ENCODE measurements at regions not wholly inside any gene's neighbourhood (a gene's known extent, or its start where the extent isn't known, plus 50 kb on each side); places are given as distances from the start of the nearest gene placed in this dataset.

DNA sequence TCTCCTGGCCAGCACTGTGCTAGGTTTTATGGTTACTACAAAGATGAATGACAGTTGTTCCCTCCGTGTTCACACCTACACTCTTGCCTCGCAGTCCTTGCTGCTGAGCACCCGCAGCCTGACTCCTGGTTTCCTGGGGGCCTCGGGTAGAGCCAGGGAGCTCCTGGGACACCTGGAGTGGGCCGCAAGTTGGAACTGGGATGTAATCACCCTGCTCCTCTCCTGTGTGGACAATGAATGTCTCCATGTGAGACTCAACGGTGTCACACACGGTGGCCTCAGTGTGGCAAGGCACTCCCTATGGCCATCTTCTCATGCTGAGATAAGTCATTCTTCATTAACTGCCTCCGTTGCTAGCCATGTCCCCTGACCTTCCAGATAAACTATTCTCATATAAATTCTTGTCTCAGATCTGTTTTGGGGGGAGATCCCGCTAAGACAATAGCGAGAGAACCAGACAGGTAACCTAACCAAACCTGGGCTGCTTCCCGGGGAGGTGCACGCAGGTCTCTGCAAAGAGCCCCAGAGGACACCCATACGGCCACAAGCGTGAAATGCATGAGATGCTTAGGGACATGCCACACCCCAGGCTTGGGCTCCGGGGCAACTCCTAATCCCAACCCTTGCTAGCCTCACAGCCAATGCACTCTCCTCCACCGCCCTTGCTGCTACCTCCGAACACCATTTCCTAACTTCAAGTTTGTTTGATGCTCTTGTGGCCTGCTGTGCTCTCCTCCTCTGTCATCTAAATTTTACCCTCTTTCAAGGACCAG lies 87.2 kb upstream of the IRS2 start:
- Histone ChIP-seq H3K9me3 (ENCODE audit: low read depth, low read length) (no peaks in the 10 kb centered on the region), H4K20me1 (ENCODE audit: insufficient read depth, low read length) (no peaks in the 10 kb centered on the region), H3K4me2 (ENCODE audit: insufficient read depth, low read length) (no peak overlapping the region), H3K4me1 (ENCODE audit: insufficient read depth, low read length) (peaks cover 4% of the 10 kb centered on the region), H3K27ac (ENCODE audit: low read depth, low read length) (no peak overlapping the region), H3K27me3 (ENCODE audit: insufficient read depth, low read length) (no peaks in the 10 kb centered on the region), H3K79me2 (ENCODE audit: insufficient read depth, low read length) (no peaks in the 10 kb centered on the region), H3K36me3 (ENCODE audit: insufficient read depth, low read length) (no peaks in the 10 kb centered on the region), H2AFZ (ENCODE audit: low read length) (no peak overlapping the region), H3K4me3 (ENCODE audit: insufficient read depth, low read length) (no peak overlapping the region)
- DNase-seq (ENCODE audit: insufficient read length, low spot score, missing footprints) = no peak
- TF ChIP-seq, protein P1, sequence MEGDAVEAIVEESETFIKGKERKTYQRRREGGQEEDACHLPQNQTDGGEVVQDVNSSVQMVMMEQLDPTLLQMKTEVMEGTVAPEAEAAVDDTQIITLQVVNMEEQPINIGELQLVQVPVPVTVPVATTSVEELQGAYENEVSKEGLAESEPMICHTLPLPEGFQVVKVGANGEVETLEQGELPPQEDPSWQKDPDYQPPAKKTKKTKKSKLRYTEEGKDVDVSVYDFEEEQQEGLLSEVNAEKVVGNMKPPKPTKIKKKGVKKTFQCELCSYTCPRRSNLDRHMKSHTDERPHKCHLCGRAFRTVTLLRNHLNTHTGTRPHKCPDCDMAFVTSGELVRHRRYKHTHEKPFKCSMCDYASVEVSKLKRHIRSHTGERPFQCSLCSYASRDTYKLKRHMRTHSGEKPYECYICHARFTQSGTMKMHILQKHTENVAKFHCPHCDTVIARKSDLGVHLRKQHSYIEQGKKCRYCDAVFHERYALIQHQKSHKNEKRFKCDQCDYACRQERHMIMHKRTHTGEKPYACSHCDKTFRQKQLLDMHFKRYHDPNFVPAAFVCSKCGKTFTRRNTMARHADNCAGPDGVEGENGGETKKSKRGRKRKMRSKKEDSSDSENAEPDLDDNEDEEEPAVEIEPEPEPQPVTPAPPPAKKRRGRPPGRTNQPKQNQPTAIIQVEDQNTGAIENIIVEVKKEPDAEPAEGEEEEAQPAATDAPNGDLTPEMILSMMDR (IDR thresholded peaks at IDR 0.05; ENCODE audit: extremely low read depth, low read depth, low read length) = no peak

DNA sequence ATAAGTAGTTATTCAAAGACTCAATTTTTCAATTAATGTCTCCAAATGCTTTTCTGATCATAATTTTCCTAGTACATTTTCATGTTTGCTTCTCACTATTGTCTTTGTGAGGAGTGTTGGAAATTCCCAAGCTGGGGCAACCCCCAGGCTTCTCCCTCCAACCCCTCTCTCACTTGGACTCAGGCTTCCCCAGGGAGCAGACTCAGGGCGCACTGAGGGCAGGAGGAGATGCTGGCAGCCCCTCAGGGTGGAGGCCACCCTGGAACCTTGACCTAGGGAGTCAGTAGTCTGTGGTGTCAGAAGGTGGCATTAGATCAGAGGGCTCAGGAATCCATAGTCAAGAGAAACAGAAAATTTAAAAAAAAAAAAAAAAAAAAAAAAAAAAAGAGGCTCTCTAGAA lies 86.5 kb upstream of the IRS2 start:
- H3K27me3 ChIP-seq (ENCODE audit: insufficient read depth, low read length) = no peaks in the 10 kb centered on the region
- no peaks in the 10 kb centered on the region for H3K9me3 ChIP-seq (ENCODE audit: low read depth, low read length)
- TF ChIP-seq, protein P1 (IDR thresholded peaks at IDR 0.05; ENCODE audit: extremely low read depth, low read depth, low read length) = no peak
- H3K27ac ChIP-seq (ENCODE audit: low read depth, low read length) = no peak overlapping the region
- H4K20me1 ChIP-seq (ENCODE audit: insufficient read depth, low read length) = no peaks in the 10 kb centered on the region
- H2AFZ ChIP-seq (ENCODE audit: low read length) = no peak overlapping the region
- no peaks in the 10 kb centered on the region for H3K79me2 ChIP-seq (ENCODE audit: insufficient read depth, low read length)
- H3K4me1 ChIP-seq (ENCODE audit: insufficient read depth, low read length) = peaks cover 4% of the 10 kb centered on the region
- DNase-seq (ENCODE audit: insufficient read length, low spot score, missing footprints) = no peak
- H3K4me3 ChIP-seq (ENCODE audit: insufficient read depth, low read length) = no peak overlapping the region
- no peak overlapping the region for H3K4me2 ChIP-seq (ENCODE audit: insufficient read depth, low read length)
- H3K36me3 ChIP-seq (ENCODE audit: insufficient read depth, low read length) = no peaks in the 10 kb centered on the region

DNA sequence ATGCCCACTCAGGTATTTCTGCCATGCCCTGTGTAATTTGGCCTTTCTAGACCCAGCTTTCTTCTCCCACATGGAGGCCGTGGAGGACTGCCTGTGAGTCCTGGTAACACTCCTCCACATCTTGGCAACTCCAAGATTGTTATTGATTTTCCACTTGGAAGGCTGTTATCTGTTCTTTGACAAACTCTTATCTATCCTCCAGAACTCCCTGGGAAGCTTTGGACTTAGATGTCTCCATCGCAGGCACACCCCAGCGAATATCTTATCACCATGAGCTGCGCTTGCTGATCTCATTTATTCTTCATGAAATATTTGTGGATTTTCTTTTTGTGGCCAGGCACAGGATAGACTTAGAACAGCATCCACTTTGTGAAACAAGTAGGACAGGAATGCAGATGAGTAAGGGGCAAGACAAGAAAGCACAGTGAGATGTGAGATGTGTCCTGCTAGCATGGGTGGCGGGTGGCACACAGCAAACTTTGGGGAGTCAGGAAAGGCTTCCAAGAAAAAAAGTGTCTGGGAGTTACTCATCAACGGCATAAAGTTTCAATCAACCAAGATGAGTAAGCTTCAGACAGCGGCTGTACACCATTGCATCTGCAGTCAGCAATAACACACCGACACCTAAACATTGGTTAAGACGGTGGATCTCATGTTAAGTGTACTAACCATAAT lies 84.5 kb upstream of the IRS2 start:
- no peaks in the 10 kb centered on the region for H4K20me1 ChIP-seq (ENCODE audit: insufficient read depth, low read length)
- H3K36me3 ChIP-seq (ENCODE audit: insufficient read depth, low read length) = no peaks in the 10 kb centered on the region
- no peak overlapping the region for H2AFZ ChIP-seq (ENCODE audit: low read length)
- no peaks in the 10 kb centered on the region for H3K79me2 ChIP-seq (ENCODE audit: insufficient read depth, low read length)
- DNase-seq (ENCODE audit: insufficient read length, low spot score, missing footprints) = peak; percentile 78
- no peaks in the 10 kb centered on the region for H3K27me3 ChIP-seq (ENCODE audit: insufficient read depth, low read length)
- H3K4me1 ChIP-seq (ENCODE audit: insufficient read depth, low read length) = peaks cover 4% of the 10 kb centered on the region
- no peak overlapping the region for H3K4me3 ChIP-seq (ENCODE audit: insufficient read depth, low read length)
- H3K27ac ChIP-seq (ENCODE audit: low read depth, low read length) = no peak overlapping the region
- TF ChIP-seq, protein P1 (IDR thresholded peaks at IDR 0.05; ENCODE audit: extremely low read depth, low read depth, low read length) = no peak
- no peaks in the 10 kb centered on the region for H3K9me3 ChIP-seq (ENCODE audit: low read depth, low read length)
- H3K4me2 ChIP-seq (ENCODE audit: insufficient read depth, low read length) = no peak overlapping the region

DNA sequence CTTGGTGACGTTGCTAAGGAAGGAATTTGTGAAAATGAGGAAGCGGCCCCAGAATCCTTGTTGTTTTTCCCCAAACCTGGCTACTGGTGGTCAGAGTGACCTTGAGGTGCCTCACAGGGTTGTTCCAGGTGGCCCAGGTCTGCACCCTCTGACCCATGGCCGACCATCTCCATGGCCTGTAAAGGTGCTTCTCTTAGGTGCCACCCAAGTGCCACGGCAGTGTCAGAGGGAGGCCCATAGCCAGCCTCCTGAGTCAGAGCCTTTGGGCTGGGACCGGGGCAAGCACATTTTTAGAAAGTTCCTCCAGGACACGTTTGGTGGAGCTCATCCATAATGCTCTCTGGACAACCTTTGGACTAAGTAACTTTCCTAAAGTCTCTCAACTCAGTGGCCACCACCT lies 83.9 kb upstream of the IRS2 start:
- TF ChIP-seq, protein P1 (IDR thresholded peaks at IDR 0.05; ENCODE audit: extremely low read depth, low read depth, low read length) = no peak
- no peaks in the 10 kb centered on the region for H3K27me3 ChIP-seq (ENCODE audit: insufficient read depth, low read length)
- H3K36me3 ChIP-seq (ENCODE audit: insufficient read depth, low read length) = no peaks in the 10 kb centered on the region
- H3K9me3 ChIP-seq (ENCODE audit: low read depth, low read length) = no peaks in the 10 kb centered on the region
- H3K27ac ChIP-seq (ENCODE audit: low read depth, low read length) = no peak overlapping the region
- no peak for DNase-seq (ENCODE audit: insufficient read length, low spot score, missing footprints)
- peaks cover 4% of the 10 kb centered on the region for H3K4me1 ChIP-seq (ENCODE audit: insufficient read depth, low read length)
- H2AFZ ChIP-seq (ENCODE audit: low read length) = peak overlapping the region; percentile 67
- peak overlapping the region; percentile 59 for H3K4me2 ChIP-seq (ENCODE audit: insufficient read depth, low read length)
- no peak overlapping the region for H3K4me3 ChIP-seq (ENCODE audit: insufficient read depth, low read length)
- no peaks in the 10 kb centered on the region for H3K79me2 ChIP-seq (ENCODE audit: insufficient read depth, low read length)
- no peaks in the 10 kb centered on the region for H4K20me1 ChIP-seq (ENCODE audit: insufficient read depth, low read length)
